ENCODE measurements at regions not wholly inside any gene's neighbourhood (a gene's known extent, or its start where the extent isn't known, plus 50 kb on each side); places are given as distances from the start of the nearest gene placed in this dataset.
"Not testable (repeated sequence)": the region's sequence is repeated elsewhere in the genome, so short reads cannot be mapped to it uniquely, and the experiment has no call there.

DNA sequence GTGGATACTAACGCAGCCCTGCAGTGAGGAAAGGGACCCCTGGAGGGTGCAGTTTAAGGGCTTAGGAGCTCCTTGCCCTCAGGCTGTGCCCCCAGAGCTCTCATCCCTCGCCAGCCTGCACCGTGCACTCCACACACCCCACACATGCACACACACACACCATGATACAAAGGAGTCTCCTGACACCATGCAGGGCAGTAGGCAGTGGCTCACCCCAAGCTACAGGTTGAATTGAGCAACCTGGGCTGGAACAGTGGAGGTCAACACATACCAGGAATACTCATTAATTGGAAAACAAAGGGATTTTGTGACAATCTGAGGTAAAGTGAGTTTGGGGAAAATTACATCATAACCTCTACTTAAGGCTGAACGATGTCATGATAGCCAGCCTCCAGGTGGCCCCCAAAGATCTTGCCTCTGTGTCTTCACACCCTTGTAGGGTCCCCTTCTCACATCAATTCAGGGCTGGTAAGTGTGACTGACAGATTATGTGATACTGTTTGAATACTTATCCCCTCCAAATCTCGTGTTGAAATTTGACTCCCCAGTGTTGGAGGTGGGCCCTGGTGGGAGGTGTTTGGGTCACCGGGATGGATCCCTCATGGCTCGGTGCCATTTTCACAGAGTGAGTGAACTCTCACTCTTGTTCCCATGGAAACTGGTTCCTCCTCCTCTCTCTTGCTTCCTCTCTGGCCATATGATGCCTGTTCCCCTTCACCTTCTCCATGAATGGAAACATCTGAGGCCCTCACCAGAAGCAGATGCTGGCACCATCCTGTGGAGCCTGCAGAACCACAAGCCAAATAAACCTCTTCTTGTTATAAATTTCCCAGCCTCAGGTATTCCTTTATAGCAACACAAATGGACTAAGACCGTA lies 111.0 kb upstream of the RAB4A start:
- DNase-seq (ENCODE audit: low read depth in 4 of 4, low spot score in 3 of 4): no peak

DNA sequence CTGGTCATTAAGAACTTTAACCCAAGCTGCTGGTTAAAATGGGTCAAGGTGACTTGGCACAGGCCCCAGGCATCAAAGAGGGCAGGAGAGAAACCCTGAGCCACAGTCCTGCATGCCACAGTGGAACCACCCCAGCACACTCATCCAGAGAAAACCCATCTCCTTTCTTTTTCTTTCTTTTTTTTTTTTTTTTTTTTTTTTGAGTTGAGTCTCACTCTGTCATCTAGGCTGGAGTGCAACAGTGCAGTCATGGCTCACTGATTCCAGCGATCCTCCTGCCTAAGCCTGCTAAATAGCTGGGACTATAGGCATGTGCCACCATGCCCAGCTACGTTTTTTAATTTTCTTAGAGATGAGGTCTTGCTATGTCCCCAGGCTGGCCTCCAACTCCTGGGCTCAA lies 109.2 kb upstream of the RAB4A start:
- DNase-seq (ENCODE audit: low read depth in 4 of 4, low spot score in 3 of 4): no peak

DNA sequence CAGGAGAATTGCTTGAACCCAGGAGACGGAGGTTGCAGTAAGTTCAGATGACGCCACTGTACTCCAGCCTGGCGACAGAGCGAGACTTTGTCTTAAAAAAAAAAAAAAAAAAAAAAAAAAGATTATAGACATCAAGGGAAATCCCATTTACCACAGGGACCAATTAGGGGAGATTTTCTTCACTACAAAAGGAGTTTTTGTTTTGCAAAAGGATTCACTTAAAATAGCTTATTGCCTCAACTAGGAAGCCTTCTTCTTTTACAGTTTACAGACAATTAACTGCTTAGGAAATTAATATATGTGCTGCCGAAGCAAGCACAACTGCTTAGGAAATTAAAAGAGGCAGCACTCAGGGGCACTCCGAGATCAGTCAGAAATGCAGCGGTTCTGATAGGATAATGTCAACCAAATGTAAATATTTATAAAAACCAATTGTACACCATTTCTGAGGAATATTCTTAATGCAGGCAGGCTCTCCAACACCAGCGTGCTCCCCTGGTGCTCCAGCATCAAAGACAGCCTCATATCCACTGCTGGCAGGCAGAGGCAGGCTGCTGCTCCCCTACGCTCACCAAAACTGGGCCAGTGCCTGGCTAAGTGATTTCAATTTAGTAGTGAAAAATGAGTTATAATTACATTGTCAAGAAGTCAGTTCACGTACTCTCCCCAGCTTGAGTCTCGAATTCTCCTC lies 107.9 kb upstream of the RAB4A start:
- no peak for DNase-seq (ENCODE audit: low read depth in 4 of 4, low spot score in 3 of 4)

DNA sequence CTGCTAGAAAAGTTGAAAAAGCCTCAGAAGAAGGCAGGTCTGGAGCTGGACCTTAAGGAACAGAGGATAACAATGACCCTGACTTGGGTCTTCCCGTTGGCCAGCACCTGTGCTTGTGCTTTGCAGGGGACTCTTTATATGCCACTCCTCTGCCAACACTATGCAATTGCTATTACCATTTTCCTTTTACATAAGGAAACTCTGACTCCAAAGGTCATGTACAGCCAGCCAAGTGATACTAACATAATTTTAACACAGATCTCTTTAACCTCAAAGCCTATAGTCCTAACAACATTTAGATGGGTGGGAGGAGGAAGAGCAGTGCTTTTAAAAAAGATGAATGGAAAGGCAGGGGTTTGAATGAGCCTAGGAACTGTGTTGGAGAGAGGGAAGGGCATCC lies 106.6 kb upstream of the RAB4A start:
- no peak for DNase-seq (ENCODE audit: low read depth in 4 of 4, low spot score in 3 of 4)

DNA sequence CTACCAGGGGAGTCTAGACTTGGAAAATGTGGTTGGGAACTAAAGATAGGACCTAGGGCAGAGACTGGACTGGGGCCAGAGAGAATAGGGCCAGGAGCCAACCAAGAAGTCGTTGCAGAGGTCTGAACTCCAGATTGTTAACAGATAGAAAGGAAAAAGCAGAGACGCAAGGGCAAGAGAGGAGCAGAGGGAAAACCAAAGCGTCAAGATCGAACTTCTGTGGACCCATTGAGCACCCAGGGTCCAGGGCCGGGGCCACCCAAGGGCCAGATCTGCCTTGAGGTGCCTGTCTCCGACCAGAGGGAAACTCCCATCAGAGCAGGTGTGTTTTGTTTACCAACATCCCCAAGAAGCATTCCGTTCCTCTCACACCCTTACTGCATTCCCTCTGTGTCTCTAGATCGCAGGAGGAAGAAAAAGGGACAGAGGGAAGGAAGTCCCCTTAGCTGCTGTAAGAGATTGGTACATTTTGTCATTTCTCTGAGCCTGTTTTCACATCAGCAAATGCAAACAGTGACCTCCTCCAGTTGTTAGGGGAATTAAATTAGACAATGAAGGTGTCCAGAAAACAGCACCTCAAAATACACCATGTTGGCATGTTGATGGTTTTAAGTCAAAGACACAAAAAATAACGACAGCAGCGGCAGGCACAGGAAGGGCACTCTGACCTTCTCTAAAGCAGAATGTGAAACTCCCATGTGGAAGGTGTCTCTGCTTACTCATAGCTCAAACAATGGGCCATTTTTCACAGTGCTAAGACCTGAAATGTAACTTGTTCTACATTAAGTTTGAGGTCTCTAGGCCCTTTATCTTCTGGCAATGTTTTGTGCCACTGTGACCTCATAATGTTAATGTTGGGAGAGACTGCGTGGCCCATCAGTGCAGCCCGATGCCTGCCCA lies 105.8 kb upstream of the RAB4A start:
- no peak for DNase-seq (ENCODE audit: low read depth in 4 of 4, low spot score in 3 of 4)

DNA sequence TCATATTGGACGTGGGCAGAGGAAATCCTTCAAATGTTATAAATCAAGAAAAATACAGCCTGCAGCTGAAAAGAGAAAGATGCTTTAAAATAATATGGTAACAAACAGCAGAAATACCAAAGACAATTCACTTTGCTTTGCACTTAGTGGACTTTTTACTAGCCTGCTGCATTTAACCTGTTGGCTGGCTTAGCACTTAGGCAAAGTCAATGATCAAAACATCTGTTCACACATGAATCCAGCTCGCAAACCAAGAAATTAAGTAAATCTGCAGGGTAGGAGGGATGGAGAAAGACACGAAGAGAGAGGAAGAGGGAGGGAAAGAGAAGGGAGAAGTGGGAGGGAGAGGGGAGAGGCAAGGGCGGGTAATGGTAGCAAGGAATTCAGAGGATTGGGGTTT lies 103.6 kb upstream of the RAB4A start:
- DNase-seq (ENCODE audit: low read depth in 4 of 4, low spot score in 3 of 4): no peak

DNA sequence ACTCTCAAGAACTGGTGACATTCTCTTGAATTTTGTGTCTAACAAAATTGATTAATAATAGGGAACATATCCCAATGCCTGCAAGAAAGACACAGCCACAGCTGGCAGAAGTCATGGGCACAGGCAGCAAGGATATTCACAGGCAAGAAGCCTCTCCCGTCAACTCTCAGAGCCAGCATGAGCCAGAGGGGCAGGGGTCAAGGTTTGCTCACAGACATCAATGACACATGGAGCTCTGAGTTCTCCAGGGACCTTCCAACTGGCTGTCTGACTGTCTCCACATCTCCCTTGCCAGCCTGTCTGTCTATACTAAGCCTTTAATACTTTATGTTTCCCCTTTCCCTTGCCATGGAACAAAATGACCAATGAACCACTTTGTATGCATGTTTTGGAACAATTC lies 101.5 kb upstream of the RAB4A start:
- no peak for DNase-seq (ENCODE audit: low read depth in 4 of 4, low spot score in 3 of 4)

DNA sequence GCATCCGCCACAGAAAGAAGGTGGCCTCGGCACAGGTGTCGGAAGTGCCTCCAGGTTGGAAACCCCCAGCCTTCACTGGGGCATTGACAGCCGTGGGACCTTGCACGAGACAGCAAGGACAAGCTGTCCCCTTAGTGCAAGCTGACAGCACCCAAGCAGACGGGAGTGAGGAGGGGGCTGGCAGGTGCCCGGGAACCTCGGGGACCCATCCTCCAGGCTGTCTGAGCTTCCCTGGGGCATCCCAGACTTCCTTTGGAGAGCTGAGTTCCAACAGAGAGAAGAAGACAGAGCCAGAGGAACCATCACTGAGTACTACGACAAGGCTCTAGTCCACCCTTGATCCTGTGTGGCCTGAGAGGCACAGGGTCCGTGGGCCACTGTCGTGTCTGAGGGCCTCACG lies 100.6 kb upstream of the RAB4A start:
- no peak for DNase-seq (ENCODE audit: low read depth in 4 of 4, low spot score in 3 of 4)

DNA sequence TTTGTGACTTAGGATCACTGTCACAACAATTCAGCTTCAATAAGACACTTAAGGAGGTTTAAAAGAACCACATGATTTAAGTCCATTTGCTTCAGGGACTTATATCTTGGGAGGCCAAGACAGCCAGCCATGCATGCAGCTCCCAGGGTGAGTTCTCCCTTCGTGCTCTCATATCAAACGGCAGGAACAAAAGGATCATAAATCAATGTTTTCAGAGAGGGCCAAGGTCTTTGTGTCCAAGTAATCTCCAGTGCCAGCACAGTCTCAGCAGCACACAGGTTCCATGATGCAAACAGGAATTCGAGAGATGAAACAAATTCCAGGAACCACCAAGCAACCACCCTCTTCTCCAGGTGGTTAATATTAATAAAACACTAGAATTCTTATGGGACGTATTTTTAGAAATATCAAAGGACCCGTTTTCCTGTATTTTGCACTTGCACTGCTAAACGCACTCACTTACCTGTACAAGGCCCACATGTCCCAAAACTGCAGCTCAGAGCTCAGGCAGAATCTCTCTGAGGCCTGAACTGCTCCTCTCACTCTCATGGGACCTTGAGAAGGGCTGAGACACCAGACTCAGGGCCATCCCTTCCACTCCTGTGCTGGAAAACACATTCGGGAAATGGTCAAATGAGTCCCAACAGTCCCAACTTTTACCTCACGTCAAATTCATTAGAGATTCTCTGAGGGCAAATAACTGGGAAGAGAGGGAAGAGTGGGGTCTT lies 100.0 kb upstream of the RAB4A start:
- DNase-seq (ENCODE audit: low read depth in 4 of 4, low spot score in 3 of 4): no peak

DNA sequence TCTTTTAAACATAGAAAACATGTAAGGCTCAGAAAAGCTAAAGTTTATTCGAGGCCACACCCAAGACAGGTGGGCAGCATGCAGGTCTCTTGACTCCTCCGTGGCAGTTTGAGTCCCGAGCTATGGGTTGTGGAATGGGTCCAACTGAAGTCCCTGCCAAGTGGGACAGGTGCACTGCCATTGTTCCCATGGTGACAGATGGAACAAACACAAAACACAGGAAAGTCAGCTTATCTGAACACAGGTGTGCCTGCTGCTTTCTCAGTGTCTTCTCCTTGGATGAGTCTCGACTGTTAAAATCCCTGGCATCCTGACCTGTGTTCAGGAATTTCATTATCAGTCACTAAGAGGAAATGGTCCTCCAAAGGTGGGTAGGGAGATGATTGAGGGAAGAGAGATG lies 99.0 kb upstream of the RAB4A start:
- DNase-seq (ENCODE audit: low read depth in 4 of 4, low spot score in 3 of 4): no peak

DNA sequence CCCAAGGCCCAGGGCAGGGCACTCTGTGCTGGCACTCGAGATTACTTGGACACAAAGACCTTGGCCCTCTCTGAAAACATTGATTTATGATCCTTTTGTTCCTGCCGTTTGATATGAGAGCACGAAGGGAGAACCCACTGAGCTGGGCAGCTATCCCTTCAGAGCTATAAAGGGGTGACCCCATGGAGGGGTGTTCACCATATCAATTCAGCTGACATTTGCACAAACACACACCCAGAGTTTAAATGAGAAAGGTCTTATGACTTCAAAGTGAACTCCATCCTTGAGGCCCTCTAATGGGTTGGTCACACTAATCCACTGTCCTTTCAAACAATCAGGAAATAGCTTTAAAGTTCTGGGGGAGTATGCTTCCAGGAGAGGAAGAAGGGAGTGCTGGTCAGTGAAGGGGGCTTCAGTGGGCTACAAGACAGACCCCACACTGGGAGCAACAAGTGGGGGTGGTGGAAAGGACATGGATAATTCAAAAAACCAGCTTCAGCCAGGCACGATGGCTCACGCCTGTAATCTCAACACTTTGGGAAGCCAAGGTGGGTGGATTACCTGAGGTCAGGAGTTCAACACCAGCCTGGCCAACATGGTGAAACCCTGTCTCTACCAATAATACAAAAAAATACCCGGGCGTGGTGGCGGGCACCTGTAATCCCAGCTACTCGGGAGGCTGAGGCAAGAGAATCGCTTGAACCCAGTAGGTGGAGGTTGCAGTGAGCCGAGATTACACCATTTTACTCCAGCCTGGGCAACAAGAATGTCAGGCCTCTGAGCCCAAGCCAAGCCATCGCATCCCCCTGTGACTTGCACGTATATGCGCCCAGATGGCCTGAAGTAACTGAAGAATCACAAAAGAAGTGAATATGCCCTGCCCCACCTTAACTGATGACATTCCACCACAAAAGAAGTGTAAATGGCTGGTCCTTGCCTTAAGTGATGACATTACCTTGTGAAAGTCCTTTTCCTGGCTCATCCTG lies 97.1 kb upstream of the RAB4A start:
- DNase-seq (ENCODE audit: low read depth in 4 of 4, low spot score in 3 of 4): not testable (repeated sequence)

DNA sequence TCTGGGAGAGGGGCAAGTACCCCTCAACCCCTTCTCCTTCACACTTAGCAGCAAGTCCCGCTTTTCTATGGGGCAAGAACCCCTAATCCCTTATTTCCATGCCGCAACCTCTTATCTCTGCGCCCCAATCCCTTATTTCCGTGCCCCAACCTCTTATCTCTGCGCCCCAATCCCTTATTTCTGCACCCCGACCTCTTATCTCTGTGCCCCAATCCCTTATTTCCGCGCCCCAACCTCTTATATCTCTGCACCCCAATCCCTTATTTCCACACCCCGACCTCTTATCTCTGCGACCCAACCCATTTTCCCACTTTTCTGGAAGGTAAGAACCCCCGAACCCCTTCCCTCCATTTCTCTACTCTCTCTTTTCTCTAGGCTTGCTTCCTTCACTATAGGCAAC lies 95.6 kb upstream of the RAB4A start:
- not testable (repeated sequence) for DNase-seq (ENCODE audit: low read depth in 4 of 4, low spot score in 3 of 4)

DNA sequence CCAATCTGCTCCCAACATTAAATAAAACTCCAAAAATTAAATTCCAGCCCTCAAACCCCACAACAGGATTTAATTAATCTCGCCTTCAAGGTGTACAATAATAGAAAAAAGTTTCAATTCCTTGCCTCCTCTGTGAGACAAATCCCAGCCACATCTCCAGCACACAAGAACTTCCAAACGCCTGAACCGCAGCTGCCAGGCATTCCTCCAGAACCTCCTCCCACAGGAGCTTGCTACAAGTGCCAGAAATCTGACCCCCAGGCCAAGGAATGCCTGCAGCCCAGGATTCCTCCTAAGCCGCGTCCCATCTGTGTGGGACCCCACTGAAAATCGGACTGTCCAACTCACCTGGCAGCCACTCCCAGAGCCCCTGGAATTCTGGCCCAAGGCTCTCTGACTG lies 94.5 kb upstream of the RAB4A start:
- DNase-seq (ENCODE audit: low read depth in 4 of 4, low spot score in 3 of 4): not testable (repeated sequence)

DNA sequence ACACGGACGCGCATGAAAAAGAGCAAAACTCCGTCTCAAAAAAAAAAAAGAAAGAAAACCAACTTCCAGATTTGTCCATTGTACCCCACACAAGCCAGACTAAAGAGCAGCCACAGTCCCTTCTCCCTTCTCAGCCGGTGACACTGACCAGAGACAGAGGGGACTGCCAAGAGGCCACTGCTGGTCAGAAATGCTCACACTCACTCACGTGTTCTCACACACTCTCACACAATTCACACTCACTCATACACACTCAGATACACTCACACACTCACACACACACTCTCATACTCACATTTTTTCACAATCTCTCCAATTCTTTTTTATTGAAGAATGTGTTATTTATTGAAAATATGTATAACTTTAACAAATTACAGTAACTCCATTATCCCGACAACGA lies 90.8 kb upstream of the RAB4A start:
- DNase-seq (ENCODE audit: low read depth in 4 of 4, low spot score in 3 of 4): no peak

DNA sequence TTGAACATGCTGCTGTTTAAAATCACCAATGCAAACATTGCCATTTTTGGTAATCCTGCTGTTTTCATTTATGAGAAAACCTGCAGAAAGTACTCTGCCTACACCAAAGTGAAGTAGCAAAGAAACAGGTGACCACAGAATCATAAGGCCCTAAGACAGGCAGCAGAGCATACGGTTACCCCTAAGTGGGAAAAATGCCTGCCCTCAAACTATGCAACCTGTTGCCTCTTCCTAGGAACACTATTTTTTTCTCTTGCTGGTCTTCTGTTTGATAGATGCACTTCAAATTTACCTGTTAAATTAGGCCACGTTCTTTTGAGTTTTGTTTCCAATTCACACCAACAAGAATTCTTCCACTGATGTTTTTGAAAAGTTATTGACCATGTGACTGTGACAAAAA lies 89.5 kb upstream of the RAB4A start:
- DNase-seq (ENCODE audit: low read depth in 4 of 4, low spot score in 3 of 4): no peak

DNA sequence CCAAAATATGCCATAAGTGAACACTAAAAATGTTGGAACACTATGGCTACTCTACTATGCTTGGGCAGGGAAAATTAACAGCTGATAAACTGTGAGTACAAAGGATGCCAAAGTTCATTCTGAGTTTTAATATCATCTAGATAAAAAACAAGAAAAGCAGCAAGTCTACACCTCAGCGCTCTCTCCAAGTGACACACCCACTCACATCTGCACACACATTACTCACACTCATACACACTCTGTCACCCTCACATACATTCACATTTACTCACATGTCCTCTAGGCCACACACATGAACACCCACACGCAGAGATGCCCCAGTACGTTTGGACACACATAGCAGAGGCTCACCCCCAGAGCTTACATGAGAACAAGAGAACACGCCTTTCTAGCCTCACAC lies 87.3 kb upstream of the RAB4A start:
- no peak for DNase-seq (ENCODE audit: low read depth in 4 of 4, low spot score in 3 of 4)

DNA sequence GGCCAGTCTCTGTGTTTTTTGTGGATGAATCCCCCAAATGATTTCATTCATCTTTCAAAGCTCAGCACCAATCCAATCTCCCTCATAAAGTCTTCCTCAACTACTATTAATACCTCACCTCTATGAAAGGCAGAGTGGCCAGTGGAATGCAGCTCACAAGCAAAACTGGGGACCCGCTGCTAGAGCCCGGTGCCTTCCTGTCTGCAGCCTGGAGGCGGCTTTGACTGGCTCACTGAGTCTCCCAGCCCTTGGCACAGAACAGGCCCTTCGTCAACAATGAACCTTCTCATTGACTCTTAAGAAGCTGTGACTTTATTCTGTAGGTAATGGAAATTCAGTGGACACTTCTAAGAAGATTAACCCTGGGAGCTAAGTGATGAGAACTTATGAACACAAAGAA lies 86.8 kb upstream of the RAB4A start:
- no peak for DNase-seq (ENCODE audit: low read depth in 4 of 4, low spot score in 3 of 4)

DNA sequence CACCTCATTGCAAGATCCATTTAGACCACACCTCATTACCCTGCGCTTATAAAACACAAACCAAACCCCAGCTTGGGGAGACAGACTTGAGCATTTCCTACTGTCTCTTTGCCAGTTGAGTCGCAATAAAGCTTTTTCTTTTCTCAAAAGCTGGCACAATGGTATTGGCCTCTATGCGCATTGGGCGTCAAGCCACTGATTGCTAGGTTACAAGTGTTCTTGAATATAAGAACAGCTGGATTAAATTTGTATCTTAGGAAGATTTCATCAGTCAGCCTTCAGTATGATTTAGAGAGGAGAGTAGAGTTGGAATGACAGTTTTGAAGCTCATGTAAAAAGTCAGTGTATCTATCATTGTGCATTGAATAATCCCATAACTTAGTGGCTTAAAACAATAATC lies 84.9 kb upstream of the RAB4A start:
- DNase-seq (ENCODE audit: low read depth in 4 of 4, low spot score in 3 of 4): no peak

DNA sequence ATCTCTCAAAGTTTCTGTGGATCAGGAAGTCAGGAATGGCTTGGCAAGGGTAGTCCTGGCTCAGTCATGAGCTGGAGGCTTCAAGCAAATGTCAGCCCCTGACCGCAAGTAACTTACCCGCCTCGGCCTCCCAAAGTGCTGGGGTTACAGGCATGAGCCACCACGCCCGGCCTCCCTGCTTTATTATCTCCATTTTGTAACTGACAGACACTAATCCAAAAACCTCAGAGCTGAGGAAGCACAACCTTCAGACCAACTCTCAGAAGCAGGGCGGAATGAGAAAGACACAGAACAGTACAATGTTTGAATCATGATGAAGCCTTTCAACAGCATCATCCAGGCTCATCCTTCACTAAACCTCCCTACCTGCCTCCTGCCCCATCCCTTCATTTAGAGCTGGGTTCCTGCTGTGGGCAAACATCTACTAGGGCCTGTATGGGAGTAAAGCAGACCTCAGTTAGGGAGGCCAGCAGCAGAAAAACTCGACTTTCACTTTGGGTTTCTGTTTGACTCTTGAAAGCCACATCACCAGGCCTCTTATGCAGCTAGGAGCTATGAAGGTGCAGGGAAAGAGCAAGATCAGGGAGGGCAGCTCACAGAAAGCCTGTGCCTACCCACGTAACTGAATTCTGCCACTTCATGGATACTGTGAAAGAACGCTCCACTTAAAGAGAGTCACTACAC lies 84.4 kb upstream of the RAB4A start:
- no peak for DNase-seq (ENCODE audit: low read depth in 4 of 4, low spot score in 3 of 4)

Measured in left renal pelvis (tissue), 4 donors.